ENCODE measurements at regions not wholly inside any gene's neighbourhood (a gene's known extent, or its start where the extent isn't known, plus 50 kb on each side); places are given as distances from the start of the nearest gene placed in this dataset.

GRCh38 chr7:79828866-79829265 lies 305.8 kb upstream of the GNAI1 start:
- DNase-seq (ENCODE audit: insufficient read length) = no peak
- no peak for FAIRE-seq
- TF ChIP-seq TAF1 (IDR thresholded peaks at IDR 0.05; ENCODE audit: borderline replicate concordance, low read depth, low read length) (no peak), POLR2AphosphoS5 (IDR thresholded peaks at IDR 0.05; ENCODE audit: low read depth, low read length) (no peak), POLR2A (IDR thresholded peaks at IDR 0.05; ENCODE audit: low read depth, low read length) (no peak)

- FAIRE-seq = no peak
- no peak for DNase-seq (ENCODE audit: insufficient read length)
- TF ChIP-seq POLR2AphosphoS5 (IDR thresholded peaks at IDR 0.05; ENCODE audit: low read depth, low read length) (no peak), POLR2A (IDR thresholded peaks at IDR 0.05; ENCODE audit: low read depth, low read length) (no peak), TAF1 (IDR thresholded peaks at IDR 0.05; ENCODE audit: borderline replicate concordance, low read depth, low read length) (no peak)
These were observed 311.2 kb upstream of the GNAI1 start for GRCh38 chr7:79823246-79823951.

- no peak for FAIRE-seq
- no peak for DNase-seq (ENCODE audit: insufficient read length)
- TF ChIP-seq POLR2A (IDR thresholded peaks at IDR 0.05; ENCODE audit: low read depth, low read length) (no peak), TAF1 (IDR thresholded peaks at IDR 0.05; ENCODE audit: borderline replicate concordance, low read depth, low read length) (no peak), POLR2AphosphoS5 (IDR thresholded peaks at IDR 0.05; ENCODE audit: low read depth, low read length) (no peak)
These were observed 311.9 kb upstream of the GNAI1 start for GRCh38 chr7:79822620-79823240.

GRCh38 chr7:79820387-79820786 lies 314.2 kb upstream of the GNAI1 start:
- no peak for DNase-seq (ENCODE audit: insufficient read length)
- TF ChIP-seq POLR2A (IDR thresholded peaks at IDR 0.05; ENCODE audit: low read depth, low read length) (no peak), POLR2AphosphoS5 (IDR thresholded peaks at IDR 0.05; ENCODE audit: low read depth, low read length) (no peak), TAF1 (IDR thresholded peaks at IDR 0.05; ENCODE audit: borderline replicate concordance, low read depth, low read length) (no peak)
- FAIRE-seq = no peak

- DNase-seq (ENCODE audit: insufficient read length) = no peak
- no peak for TF ChIP-seq POLR2A (IDR thresholded peaks at IDR 0.05; ENCODE audit: low read depth, low read length)
- TF ChIP-seq TAF1 (IDR thresholded peaks at IDR 0.05; ENCODE audit: borderline replicate concordance, low read depth, low read length) = no peak
- no peak for TF ChIP-seq POLR2AphosphoS5 (IDR thresholded peaks at IDR 0.05; ENCODE audit: low read depth, low read length)
- no peak for FAIRE-seq
These were observed 323.7 kb upstream of the GNAI1 start for GRCh38 chr7:79810916-79811315.

GRCh38 chr7:79806161-79806734 lies 328.4 kb upstream of the GNAI1 start:
- FAIRE-seq = no peak

GRCh38 chr7:79790656-79791262 lies 337.3 kb upstream of the MAGI2 start:
- TF ChIP-seq POLR2AphosphoS5 (IDR thresholded peaks at IDR 0.05; ENCODE audit: low read depth, low read length) (no peak), TAF1 (IDR thresholded peaks at IDR 0.05; ENCODE audit: borderline replicate concordance, low read depth, low read length) (no peak), POLR2A (IDR thresholded peaks at IDR 0.05; ENCODE audit: low read depth, low read length) (no peak)
- DNase-seq (ENCODE audit: insufficient read length) = no peak
- FAIRE-seq = no peak

More at GRCh38 chr7:79806161-79806734, 328.4 kb upstream of the GNAI1 start:
- no peak for TF ChIP-seq POLR2A (IDR thresholded peaks at IDR 0.05; ENCODE audit: low read depth, low read length)
- TF ChIP-seq TAF1 (IDR thresholded peaks at IDR 0.05; ENCODE audit: borderline replicate concordance, low read depth, low read length) = no peak
- no peak for TF ChIP-seq POLR2AphosphoS5 (IDR thresholded peaks at IDR 0.05; ENCODE audit: low read depth, low read length)
- DNase-seq (ENCODE audit: insufficient read length) = no peak

GRCh38 chr7:79789584-79790345 lies 336.3 kb upstream of the MAGI2 start:
- no peak for TF ChIP-seq POLR2AphosphoS5 (IDR thresholded peaks at IDR 0.05; ENCODE audit: low read depth, low read length)
- no peak for TF ChIP-seq TAF1 (IDR thresholded peaks at IDR 0.05; ENCODE audit: borderline replicate concordance, low read depth, low read length)
- TF ChIP-seq POLR2A (IDR thresholded peaks at IDR 0.05; ENCODE audit: low read depth, low read length) = no peak
- no peak for FAIRE-seq

GRCh38 chr7:79787623-79788022 lies 334.2 kb upstream of the MAGI2 start:
- TF ChIP-seq POLR2AphosphoS5 (IDR thresholded peaks at IDR 0.05; ENCODE audit: low read depth, low read length) = no peak
- TF ChIP-seq TAF1 (IDR thresholded peaks at IDR 0.05; ENCODE audit: borderline replicate concordance, low read depth, low read length) = no peak
- TF ChIP-seq POLR2A (IDR thresholded peaks at IDR 0.05; ENCODE audit: low read depth, low read length) = no peak
- no peak for FAIRE-seq
- no peak for DNase-seq (ENCODE audit: insufficient read length)

More at GRCh38 chr7:79789584-79790345, 336.3 kb upstream of the MAGI2 start:
- DNase-seq (ENCODE audit: insufficient read length) = no peak

- DNase-seq (ENCODE audit: insufficient read length) (no peak), FAIRE-seq (no peak)
- no peak for TF ChIP-seq POLR2AphosphoS5 (IDR thresholded peaks at IDR 0.05; ENCODE audit: low read depth, low read length)
- TF ChIP-seq POLR2A (IDR thresholded peaks at IDR 0.05; ENCODE audit: low read depth, low read length) = no peak
- TF ChIP-seq TAF1 (IDR thresholded peaks at IDR 0.05; ENCODE audit: borderline replicate concordance, low read depth, low read length) = no peak
These were observed 333.6 kb upstream of the MAGI2 start for GRCh38 chr7:79787096-79787495.

GRCh38 chr7:79786187-79786586 lies 332.7 kb upstream of the MAGI2 start:
- no peak for TF ChIP-seq TAF1 (IDR thresholded peaks at IDR 0.05; ENCODE audit: borderline replicate concordance, low read depth, low read length)
- no peak for TF ChIP-seq POLR2A (IDR thresholded peaks at IDR 0.05; ENCODE audit: low read depth, low read length)
- TF ChIP-seq POLR2AphosphoS5 (IDR thresholded peaks at IDR 0.05; ENCODE audit: low read depth, low read length) = no peak
- DNase-seq (ENCODE audit: insufficient read length) (no peak), FAIRE-seq (no peak)

Data from GM12892 (cell line).